ENCODE measurements at regions not wholly inside any gene's neighbourhood (a gene's known extent, or its start where the extent isn't known, plus 50 kb on each side); places are given as distances from the start of the nearest gene placed in this dataset.

GRCh38 chr5:160937570-160937969 lies 85.6 kb upstream of the ATP10B start:
- H3K27me3 ChIP-seq = no peaks in the 10 kb centered on the region
- no peaks in the 10 kb centered on the region for H3K9me2 ChIP-seq (replicated peaks; ENCODE audit: insufficient read depth)
- H4K20me1 ChIP-seq (ENCODE audit: insufficient read depth, poor library complexity, severe bottlenecking) = no peaks in the 10 kb centered on the region
- H3K4me3 ChIP-seq = no peak overlapping the region
- WGBS (ENCODE audit: low lambda C conversion rate, missing lambda C conversion rate) = 96% methylated on average over 6 of the region's 6 CpGs
- no peak overlapping the region for H3K27ac ChIP-seq
- TF ChIP-seq, protein P1, sequence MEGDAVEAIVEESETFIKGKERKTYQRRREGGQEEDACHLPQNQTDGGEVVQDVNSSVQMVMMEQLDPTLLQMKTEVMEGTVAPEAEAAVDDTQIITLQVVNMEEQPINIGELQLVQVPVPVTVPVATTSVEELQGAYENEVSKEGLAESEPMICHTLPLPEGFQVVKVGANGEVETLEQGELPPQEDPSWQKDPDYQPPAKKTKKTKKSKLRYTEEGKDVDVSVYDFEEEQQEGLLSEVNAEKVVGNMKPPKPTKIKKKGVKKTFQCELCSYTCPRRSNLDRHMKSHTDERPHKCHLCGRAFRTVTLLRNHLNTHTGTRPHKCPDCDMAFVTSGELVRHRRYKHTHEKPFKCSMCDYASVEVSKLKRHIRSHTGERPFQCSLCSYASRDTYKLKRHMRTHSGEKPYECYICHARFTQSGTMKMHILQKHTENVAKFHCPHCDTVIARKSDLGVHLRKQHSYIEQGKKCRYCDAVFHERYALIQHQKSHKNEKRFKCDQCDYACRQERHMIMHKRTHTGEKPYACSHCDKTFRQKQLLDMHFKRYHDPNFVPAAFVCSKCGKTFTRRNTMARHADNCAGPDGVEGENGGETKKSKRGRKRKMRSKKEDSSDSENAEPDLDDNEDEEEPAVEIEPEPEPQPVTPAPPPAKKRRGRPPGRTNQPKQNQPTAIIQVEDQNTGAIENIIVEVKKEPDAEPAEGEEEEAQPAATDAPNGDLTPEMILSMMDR (IDR thresholded peaks at IDR 0.05; ENCODE audit: poor library complexity) = no peak
- H3K4me2 ChIP-seq = no peak overlapping the region
- no peaks in the 10 kb centered on the region for H3K4me1 ChIP-seq (ENCODE audit: insufficient read depth)
- H2AFZ ChIP-seq = no peak overlapping the region
- H3K36me3 ChIP-seq (replicated peaks; ENCODE audit: insufficient read depth, low read depth) = no peaks in the 10 kb centered on the region
- DNase-seq (ENCODE audit: low spot score) = no peak
- H3K79me2 ChIP-seq = no peaks in the 10 kb centered on the region
- H3K9me3 ChIP-seq (ENCODE audit: low read depth) = no peaks in the 10 kb centered on the region

DNA sequence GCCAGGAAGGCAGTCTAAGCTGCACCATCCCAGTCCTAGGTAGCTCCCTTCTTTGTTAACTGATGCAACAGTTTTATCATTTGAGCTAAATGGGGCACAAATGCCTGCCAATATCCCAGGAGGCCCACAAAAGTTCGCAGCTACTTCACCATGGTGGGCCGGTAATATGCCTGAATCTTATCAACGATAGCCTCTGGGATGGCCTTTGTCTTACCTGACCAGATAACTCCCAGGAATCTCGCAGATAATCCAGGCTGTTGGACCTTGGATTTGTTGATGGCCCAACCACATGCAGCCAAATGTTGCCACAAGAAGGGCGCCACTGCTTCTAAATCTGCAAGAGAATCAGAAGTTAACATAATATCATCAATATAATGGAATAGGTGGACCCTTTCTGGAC lies 83.8 kb upstream of the ATP10B start:
- no peak for DNase-seq (ENCODE audit: low spot score)
- H4K20me1 ChIP-seq (ENCODE audit: insufficient read depth, poor library complexity, severe bottlenecking) = no peaks in the 10 kb centered on the region
- no peak overlapping the region for H2AFZ ChIP-seq
- H3K27ac ChIP-seq = no peak overlapping the region
- H3K4me2 ChIP-seq = no peak overlapping the region
- TF ChIP-seq, protein P1 (IDR thresholded peaks at IDR 0.05; ENCODE audit: poor library complexity) = no peak
- TF ChIP-seq EZH2phosphoT487 (IDR thresholded peaks at IDR 0.05; ENCODE audit: low read depth, severe bottlenecking, unreplicated experiment) (no peak), EZH2 (IDR thresholded peaks at IDR 0.05; ENCODE audit: borderline replicate concordance) (no peak)
- H3K79me2 ChIP-seq = no peaks in the 10 kb centered on the region
- WGBS (ENCODE audit: low lambda C conversion rate, missing lambda C conversion rate) = 80% methylated on average over 5 of the region's 5 CpGs
- no peak overlapping the region for H3K4me3 ChIP-seq
- no peaks in the 10 kb centered on the region for H3K9me3 ChIP-seq (ENCODE audit: low read depth)
- H3K36me3 ChIP-seq (replicated peaks; ENCODE audit: insufficient read depth, low read depth) = no peaks in the 10 kb centered on the region
- H3K9me2 ChIP-seq (replicated peaks; ENCODE audit: insufficient read depth) = no peaks in the 10 kb centered on the region
- no peaks in the 10 kb centered on the region for H3K27me3 ChIP-seq
- H3K4me1 ChIP-seq (ENCODE audit: insufficient read depth) = peaks cover under 1% of the 10 kb centered on the region

GRCh38 chr5:160931283-160931682 lies 79.3 kb upstream of the ATP10B start:
- Histone ChIP-seq H4K20me1 (ENCODE audit: insufficient read depth, poor library complexity, severe bottlenecking) (no peaks in the 10 kb centered on the region), H3K9me3 (ENCODE audit: low read depth) (no peaks in the 10 kb centered on the region), H3K9me2 (replicated peaks; ENCODE audit: insufficient read depth) (no peaks in the 10 kb centered on the region), H3K4me3 (no peak overlapping the region), H3K27ac (peak overlapping the region; percentile 83), H3K27me3 (no peaks in the 10 kb centered on the region), H3K79me2 (no peaks in the 10 kb centered on the region), H3K4me2 (no peak overlapping the region), H3K36me3 (replicated peaks; ENCODE audit: insufficient read depth, low read depth) (no peaks in the 10 kb centered on the region), H3K4me1 (ENCODE audit: insufficient read depth) (peaks cover 30% of the 10 kb centered on the region), H2AFZ (no peak overlapping the region)
- DNase-seq (ENCODE audit: low spot score) = no peak
- TF ChIP-seq EZH2phosphoT487 (IDR thresholded peaks at IDR 0.05; ENCODE audit: low read depth, severe bottlenecking, unreplicated experiment) (no peak), EZH2 (IDR thresholded peaks at IDR 0.05; ENCODE audit: borderline replicate concordance) (no peak)
- TF ChIP-seq, protein P1 (IDR thresholded peaks at IDR 0.05; ENCODE audit: poor library complexity) = no peak
- WGBS (ENCODE audit: low lambda C conversion rate, missing lambda C conversion rate) = 86% methylated on average over 2 of the region's 2 CpGs

GRCh38 chr5:160930406-160930805 lies 78.4 kb upstream of the ATP10B start:
- no peak overlapping the region for H3K4me2 ChIP-seq
- 0% methylated on average over 1 of the region's 1 CpG for WGBS (ENCODE audit: low lambda C conversion rate, missing lambda C conversion rate)
- H3K36me3 ChIP-seq (replicated peaks; ENCODE audit: insufficient read depth, low read depth) = no peaks in the 10 kb centered on the region
- H3K27me3 ChIP-seq = no peaks in the 10 kb centered on the region
- H3K9me2 ChIP-seq (replicated peaks; ENCODE audit: insufficient read depth) = no peaks in the 10 kb centered on the region
- H3K4me1 ChIP-seq (ENCODE audit: insufficient read depth) = peaks cover 38% of the 10 kb centered on the region
- no peaks in the 10 kb centered on the region for H3K79me2 ChIP-seq
- H4K20me1 ChIP-seq (ENCODE audit: insufficient read depth, poor library complexity, severe bottlenecking) = no peaks in the 10 kb centered on the region
- TF ChIP-seq, protein P1 (IDR thresholded peaks at IDR 0.05; ENCODE audit: poor library complexity) = no peak
- TF ChIP-seq EZH2phosphoT487 (IDR thresholded peaks at IDR 0.05; ENCODE audit: low read depth, severe bottlenecking, unreplicated experiment) (no peak), EZH2 (IDR thresholded peaks at IDR 0.05; ENCODE audit: borderline replicate concordance) (no peak)
- H3K9me3 ChIP-seq (ENCODE audit: low read depth) = no peaks in the 10 kb centered on the region
- H2AFZ ChIP-seq = no peak overlapping the region
- H3K4me3 ChIP-seq = no peak overlapping the region
- peak overlapping the region; percentile 83 for H3K27ac ChIP-seq
- peak; percentile 78 for DNase-seq (ENCODE audit: low spot score)
